HEK293 (cell line): ENCODE measurements at regions not wholly inside any gene's neighbourhood (a gene's known extent, or its start where the extent isn't known, plus 50 kb on each side); places are given as distances from the start of the nearest gene placed in this dataset.

Experiments used
- CTCF ChIP-seq: fragments of 450-650 bp; formaldehyde crosslinking; IDR thresholded peaks from 2 replicates; pipeline ENCODE4 v1.5.1; 2016; ENCODE audit warnings: missing biosample characterization, missing genetic modification characterization
- SALL2 ChIP-seq: fragments of 450-650 bp; formaldehyde crosslinking; IDR thresholded peaks from 2 replicates; pipeline ENCODE4 v1.5.0; 2017; ENCODE audit warnings: missing biosample characterization, mild to moderate bottlenecking, missing genetic modification characterization, borderline replicate concordance
- ZBTB1 ChIP-seq: fragments of 450-650 bp; formaldehyde crosslinking; IDR thresholded peaks from 2 replicates; pipeline ENCODE4 v1.5.1; 2016; ENCODE audit warnings: missing biosample characterization, missing genetic modification characterization
- ZBTB21 ChIP-seq: fragments of 450-650 bp; formaldehyde crosslinking; IDR thresholded peaks from 2 replicates; pipeline ENCODE4 v1.5.1; 2017; ENCODE audit warnings: missing biosample characterization, missing genetic modification characterization
- ZNF140 ChIP-seq: fragments of 450-650 bp; formaldehyde crosslinking; IDR thresholded peaks from 2 replicates; pipeline ENCODE4 v1.5.1; 2016; ENCODE audit warnings: missing biosample characterization, missing genetic modification characterization
- ZNF280D ChIP-seq: fragments of 450-650 bp; formaldehyde crosslinking; IDR thresholded peaks from 2 replicates; pipeline ENCODE4 v1.5.1; 2016; ENCODE audit warnings: missing biosample characterization, missing genetic modification characterization
- ZNF416 ChIP-seq: fragments of 450-650 bp; formaldehyde crosslinking; IDR thresholded peaks from 2 replicates; pipeline ENCODE4 v1.5.1; 2016; ENCODE audit warnings: missing biosample characterization, missing genetic modification characterization
- ZNF670 ChIP-seq: fragments of 450-650 bp; formaldehyde crosslinking; IDR thresholded peaks from 2 replicates; pipeline ENCODE4 v1.5.1; 2016; ENCODE audit warnings: missing biosample characterization, missing genetic modification characterization, low read depth

- no peak for TF ChIP-seq ZBTB21 (tag by site-specific recombination)
- TF ChIP-seq CTCF (tag by site-specific recombination) = no peak
- no peak for TF ChIP-seq ZNF416 (tag by site-specific recombination)
- TF ChIP-seq ZBTB1 (tag by site-specific recombination) = no peak
- TF ChIP-seq ZNF140 (tag by site-specific recombination) = no peak
- no peak for TF ChIP-seq ZNF670
- no peak for TF ChIP-seq SALL2 (tag by site-specific recombination)
- TF ChIP-seq ZNF280D = no peak
These were observed 349.9 kb downstream of the PDHA2 start for GRCh38 chr4:96189761-96190160.
